ENCODE measurements at regions not wholly inside any gene's neighbourhood (a gene's known extent, or its start where the extent isn't known, plus 50 kb on each side); places are given as distances from the start of the nearest gene placed in this dataset.
"Not testable (repeated sequence)": the region's sequence is repeated elsewhere in the genome, so short reads cannot be mapped to it uniquely, and the experiment has no call there.

GRCh38 chr21:17197996-17198395 lies 314.8 kb upstream of the CXADR start:
- DNase-seq (ENCODE audit: low read depth in 4 of 4, low spot score in 1 of 4), result no peak

- no peak for DNase-seq (ENCODE audit: low read depth in 4 of 4, low spot score in 1 of 4)
Measured at GRCh38 chr21:17200250-17200649, 312.6 kb upstream of the CXADR start.

- DNase-seq (ENCODE audit: low read depth in 4 of 4, low spot score in 1 of 4), result no peak
Measured at GRCh38 chr21:17201741-17202260, 311.0 kb upstream of the CXADR start.

GRCh38 chr21:17214801-17215200 lies 298.0 kb upstream of the CXADR start:
- no peak for DNase-seq (ENCODE audit: low read depth in 4 of 4, low spot score in 1 of 4)

GRCh38 chr21:17219050-17219449 lies 293.8 kb upstream of the CXADR start:
- not testable (repeated sequence) for DNase-seq (ENCODE audit: low read depth in 4 of 4, low spot score in 1 of 4)

GRCh38 chr21:17231124-17231523 lies 281.7 kb upstream of the CXADR start:
- no peak for DNase-seq (ENCODE audit: low read depth in 4 of 4, low spot score in 1 of 4)

GRCh38 chr21:17231771-17232170 lies 281.1 kb upstream of the CXADR start:
- DNase-seq (ENCODE audit: low read depth in 4 of 4, low spot score in 1 of 4), result no peak

- no peak for DNase-seq (ENCODE audit: low read depth in 4 of 4, low spot score in 1 of 4)
Measured at GRCh38 chr21:17238468-17238867, 274.4 kb upstream of the CXADR start.

GRCh38 chr21:17250778-17251241 lies 262.0 kb upstream of the CXADR start:
- DNase-seq (ENCODE audit: low read depth in 4 of 4, low spot score in 1 of 4), result no peak

- no peak for DNase-seq (ENCODE audit: low read depth in 4 of 4, low spot score in 1 of 4)
Measured at GRCh38 chr21:17257784-17258183, 255.1 kb upstream of the CXADR start.

- DNase-seq (ENCODE audit: low read depth in 4 of 4, low spot score in 1 of 4), result no peak
Measured at GRCh38 chr21:17264182-17264581, 248.7 kb upstream of the CXADR start.

- no peak for DNase-seq (ENCODE audit: low read depth in 4 of 4, low spot score in 1 of 4)
Measured at GRCh38 chr21:17269760-17270159, 243.1 kb upstream of the CXADR start.

- DNase-seq (ENCODE audit: low read depth in 4 of 4, low spot score in 1 of 4), result no peak
Measured at GRCh38 chr21:17270229-17270628, 242.6 kb upstream of the CXADR start.

GRCh38 chr21:17279663-17280062 lies 233.2 kb upstream of the CXADR start:
- no peak for DNase-seq (ENCODE audit: low read depth in 4 of 4, low spot score in 1 of 4)

GRCh38 chr21:17293016-17293562 lies 219.8 kb upstream of the CXADR start:
- DNase-seq (ENCODE audit: low read depth in 4 of 4, low spot score in 1 of 4), result not testable (repeated sequence)

- DNase-seq (ENCODE audit: low read depth in 4 of 4, low spot score in 1 of 4), result no peak
Measured at GRCh38 chr21:17295997-17296396, 216.8 kb upstream of the CXADR start.

- not testable (repeated sequence) for DNase-seq (ENCODE audit: low read depth in 4 of 4, low spot score in 1 of 4)
Measured at GRCh38 chr21:17299576-17299975, 213.3 kb upstream of the CXADR start.

- DNase-seq (ENCODE audit: low read depth in 4 of 4, low spot score in 1 of 4), result not testable (repeated sequence)
Measured at GRCh38 chr21:17327715-17328114, 185.1 kb upstream of the CXADR start.

GRCh38 chr21:17334484-17334883 lies 178.4 kb upstream of the CXADR start:
- no peak for DNase-seq (ENCODE audit: low read depth in 4 of 4, low spot score in 1 of 4)

- no peak for DNase-seq (ENCODE audit: low read depth in 4 of 4, low spot score in 1 of 4)
Measured at GRCh38 chr21:17340081-17340480, 172.8 kb upstream of the CXADR start.

- no peak for DNase-seq (ENCODE audit: low read depth in 4 of 4, low spot score in 1 of 4)
Measured at GRCh38 chr21:17343055-17343454, 169.8 kb upstream of the CXADR start.

GRCh38 chr21:17348357-17348756 lies 164.5 kb upstream of the CXADR start:
- DNase-seq (ENCODE audit: low read depth in 4 of 4, low spot score in 1 of 4), result no peak

GRCh38 chr21:17348849-17349248 lies 164.0 kb upstream of the CXADR start:
- no peak for DNase-seq (ENCODE audit: low read depth in 4 of 4, low spot score in 1 of 4)

Data from stimulated activated CD4-positive, alpha-beta T cell treated with anti-CD3 and anti-CD28 coated beads, Interleukin-1b, Interleukin-23, amount 100 ng/mL, for 24 hours (primary cell).